ENCODE measurements at regions not wholly inside any gene's neighbourhood (a gene's known extent, or its start where the extent isn't known, plus 50 kb on each side); places are given as distances from the start of the nearest gene placed in this dataset.
A peak's percentile ranks its signal among the peaks of the same experiment; 100 is the strongest.
"Not testable (repeated sequence)": the region's sequence is repeated elsewhere in the genome, so short reads cannot be mapped to it uniquely, and the experiment has no call there.

- no CpG with 5 or more reads among the region's 5 CpGs for WGBS (ENCODE audit: extremely low coverage, insufficient coverage, insufficient read length)
- not testable (repeated sequence) for H3K36me3 ChIP-seq (ENCODE audit: control insufficient read depth in 1 of 2, insufficient read depth in 2 of 2, low read length in 2 of 2)
Measured at GRCh38 chr1:121088568-121088967, 95.6 kb downstream of the FAM72B start.

GRCh38 chr1:121092329-121092968 is 91.7 kb downstream of the FAM72B start:
- not testable (repeated sequence) for H4K8ac ChIP-seq (ENCODE audit: low read depth, low read length)
- WGBS (ENCODE audit: extremely low coverage, insufficient coverage, insufficient read length), result no CpG with 5 or more reads among the region's 2 CpGs

More at GRCh38 chr1:121088568-121088967, 95.6 kb downstream of the FAM72B start:
- H3K4me1 ChIP-seq (ENCODE audit: control insufficient read depth in 1 of 2, insufficient read depth in 2 of 2, low read length in 2 of 2); H2AK5ac ChIP-seq (ENCODE audit: low read length); H3K9ac ChIP-seq (ENCODE audit: low read length); H3K4me3 ChIP-seq (ENCODE audit: low read depth, low read length); H2BK120ac ChIP-seq (ENCODE audit: insufficient read depth, low read length, poor library complexity); H4K12ac ChIP-seq (ENCODE audit: low read depth, low read length); H3K4me2 ChIP-seq (ENCODE audit: low read length); H3K14ac ChIP-seq (ENCODE audit: low read length); H2BK5ac ChIP-seq (ENCODE audit: low read depth, low read length, poor library complexity); H3K79me2 ChIP-seq (ENCODE audit: control insufficient read depth, insufficient read depth, low read length, poor library complexity); H3K79me1 ChIP-seq (ENCODE audit: low read length); H2AFZ ChIP-seq (ENCODE audit: insufficient read depth, low read length, poor library complexity); DNase-seq; H3K18ac ChIP-seq (ENCODE audit: low read length); H4K8ac ChIP-seq (ENCODE audit: low read depth, low read length); H3K9me3 ChIP-seq (ENCODE audit: insufficient read depth, low read depth, low read length); H4K91ac ChIP-seq (ENCODE audit: low read depth, low read length); H3K27me3 ChIP-seq (ENCODE audit: insufficient read depth, low read length); H2BK12ac ChIP-seq (ENCODE audit: low read length); H3K27ac ChIP-seq (ENCODE audit: low read depth, low read length); H3K4ac ChIP-seq (ENCODE audit: low read depth, low read length); H3K23ac ChIP-seq (ENCODE audit: low read length): not testable (repeated sequence)

GRCh38 chr1:121095014-121095413 is 89.1 kb downstream of the FAM72B start:
- H4K12ac ChIP-seq (ENCODE audit: low read depth, low read length); H2BK5ac ChIP-seq (ENCODE audit: low read depth, low read length, poor library complexity); H3K4me1 ChIP-seq (ENCODE audit: control insufficient read depth in 1 of 2, insufficient read depth in 2 of 2, low read length in 2 of 2); H3K4ac ChIP-seq (ENCODE audit: low read depth, low read length); H3K27me3 ChIP-seq (ENCODE audit: insufficient read depth, low read length); H2BK120ac ChIP-seq (ENCODE audit: insufficient read depth, low read length, poor library complexity); H3K4me2 ChIP-seq (ENCODE audit: low read length); DNase-seq; H3K79me2 ChIP-seq (ENCODE audit: control insufficient read depth, insufficient read depth, low read length, poor library complexity); H3K9me3 ChIP-seq (ENCODE audit: insufficient read depth, low read depth, low read length); H2AFZ ChIP-seq (ENCODE audit: insufficient read depth, low read length, poor library complexity); H2BK12ac ChIP-seq (ENCODE audit: low read length); H3K14ac ChIP-seq (ENCODE audit: low read length); H2AK5ac ChIP-seq (ENCODE audit: low read length); H3K27ac ChIP-seq (ENCODE audit: low read depth, low read length); H3K36me3 ChIP-seq (ENCODE audit: control insufficient read depth in 1 of 2, insufficient read depth in 2 of 2, low read length in 2 of 2); H3K4me3 ChIP-seq (ENCODE audit: low read depth, low read length); H3K79me1 ChIP-seq (ENCODE audit: low read length); H3K18ac ChIP-seq (ENCODE audit: low read length); H4K91ac ChIP-seq (ENCODE audit: low read depth, low read length); H3K23ac ChIP-seq (ENCODE audit: low read length); H4K8ac ChIP-seq (ENCODE audit: low read depth, low read length); H3K9ac ChIP-seq (ENCODE audit: low read length): not testable (repeated sequence)
- WGBS (ENCODE audit: extremely low coverage, insufficient coverage, insufficient read length), result no CpG with 5 or more reads among the region's 2 CpGs

More at GRCh38 chr1:121092329-121092968, 91.7 kb downstream of the FAM72B start:
- H3K4me2 ChIP-seq (ENCODE audit: low read length); H3K27me3 ChIP-seq (ENCODE audit: insufficient read depth, low read length); H2BK120ac ChIP-seq (ENCODE audit: insufficient read depth, low read length, poor library complexity); H3K4me1 ChIP-seq (ENCODE audit: control insufficient read depth in 1 of 2, insufficient read depth in 2 of 2, low read length in 2 of 2); H3K18ac ChIP-seq (ENCODE audit: low read length); H2AK5ac ChIP-seq (ENCODE audit: low read length); H2BK5ac ChIP-seq (ENCODE audit: low read depth, low read length, poor library complexity); H3K27ac ChIP-seq (ENCODE audit: low read depth, low read length); H2BK12ac ChIP-seq (ENCODE audit: low read length); H4K91ac ChIP-seq (ENCODE audit: low read depth, low read length); H4K12ac ChIP-seq (ENCODE audit: low read depth, low read length); H3K79me2 ChIP-seq (ENCODE audit: control insufficient read depth, insufficient read depth, low read length, poor library complexity); H3K4ac ChIP-seq (ENCODE audit: low read depth, low read length); H2AFZ ChIP-seq (ENCODE audit: insufficient read depth, low read length, poor library complexity); H3K14ac ChIP-seq (ENCODE audit: low read length); H3K23ac ChIP-seq (ENCODE audit: low read length); H3K36me3 ChIP-seq (ENCODE audit: control insufficient read depth in 1 of 2, insufficient read depth in 2 of 2, low read length in 2 of 2); H3K9ac ChIP-seq (ENCODE audit: low read length); H3K9me3 ChIP-seq (ENCODE audit: insufficient read depth, low read depth, low read length); H3K79me1 ChIP-seq (ENCODE audit: low read length); H3K4me3 ChIP-seq (ENCODE audit: low read depth, low read length): not testable (repeated sequence)
- DNase-seq, result peak in 1 of 2 donors; percentile 9

- H2AFZ ChIP-seq (ENCODE audit: insufficient read depth, low read length, poor library complexity); H3K9me3 ChIP-seq (ENCODE audit: insufficient read depth, low read depth, low read length); H3K9ac ChIP-seq (ENCODE audit: low read length); H4K12ac ChIP-seq (ENCODE audit: low read depth, low read length); H4K8ac ChIP-seq (ENCODE audit: low read depth, low read length); H3K79me2 ChIP-seq (ENCODE audit: control insufficient read depth, insufficient read depth, low read length, poor library complexity); H3K14ac ChIP-seq (ENCODE audit: low read length); H3K36me3 ChIP-seq (ENCODE audit: control insufficient read depth in 1 of 2, insufficient read depth in 2 of 2, low read length in 2 of 2); H3K79me1 ChIP-seq (ENCODE audit: low read length); H3K4ac ChIP-seq (ENCODE audit: low read depth, low read length); H3K18ac ChIP-seq (ENCODE audit: low read length); H2BK120ac ChIP-seq (ENCODE audit: insufficient read depth, low read length, poor library complexity); H4K91ac ChIP-seq (ENCODE audit: low read depth, low read length); H3K27me3 ChIP-seq (ENCODE audit: insufficient read depth, low read length); H3K23ac ChIP-seq (ENCODE audit: low read length); H2BK12ac ChIP-seq (ENCODE audit: low read length); H3K4me3 ChIP-seq (ENCODE audit: low read depth, low read length); H2BK5ac ChIP-seq (ENCODE audit: low read depth, low read length, poor library complexity); H3K4me1 ChIP-seq (ENCODE audit: control insufficient read depth in 1 of 2, insufficient read depth in 2 of 2, low read length in 2 of 2); H2AK5ac ChIP-seq (ENCODE audit: low read length); H3K27ac ChIP-seq (ENCODE audit: low read depth, low read length): not testable (repeated sequence)
- peak overlapping the region; percentile 64 for H3K4me2 ChIP-seq (ENCODE audit: low read length)
- no CpG with 5 or more reads among the region's 69 CpGs for WGBS (ENCODE audit: extremely low coverage, insufficient coverage, insufficient read length)
- DNase-seq, result peak; percentile 66 to 84
Measured at GRCh38 chr1:121097127-121097866, 86.8 kb downstream of the FAM72B start.
